ENCODE measurements at regions not wholly inside any gene's neighbourhood (a gene's known extent, or its start where the extent isn't known, plus 50 kb on each side); places are given as distances from the start of the nearest gene placed in this dataset.

DNA sequence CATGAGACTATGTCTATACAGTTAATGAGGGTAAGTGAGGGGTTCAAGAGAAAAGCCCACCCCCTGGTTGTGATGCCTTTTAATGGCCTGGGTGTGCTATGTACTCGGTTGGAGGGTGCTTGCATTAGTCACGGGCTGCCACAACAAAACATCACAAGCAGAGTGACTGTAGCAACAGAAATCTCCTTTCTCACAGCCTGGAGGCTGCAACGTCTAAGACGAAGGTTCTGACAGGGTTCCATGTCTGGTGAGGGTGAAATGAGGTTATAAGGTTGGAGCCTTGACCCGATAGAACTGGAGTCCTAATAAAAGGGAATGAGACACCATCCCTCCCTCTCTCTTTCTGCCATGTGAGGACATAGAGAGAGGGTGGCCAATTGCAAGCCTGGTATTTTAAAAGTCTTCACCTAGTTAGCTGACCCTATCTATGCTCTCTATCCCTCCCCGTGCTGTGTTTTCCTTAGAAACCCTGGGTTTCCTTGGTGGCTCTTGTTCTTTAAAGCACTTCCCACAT is 126.0 kb upstream of the GDF10 start:
- no TSS peak for BruUV-seq (replicated peaks)
- ChIA-PET POLR2A (no interaction called here), CTCF (no interaction called here)
- TF ChIP-seq POLR2AphosphoS5 (IDR thresholded peaks at IDR 0.05; ENCODE audit: low read depth, low read length) (no peak), REST (IDR thresholded peaks at IDR 0.05; ENCODE audit: insufficient read depth in 1 of 2, low read depth in 2 of 2, low read length in 1 of 2) (no peak), TCF7L2 (IDR thresholded peaks at IDR 0.05; ENCODE audit: low read depth, low read length) (no peak), SIN3A (IDR thresholded peaks at IDR 0.05; ENCODE audit: borderline replicate concordance, insufficient read depth, low read depth, low read length) (no peak)
- TF ChIP-seq, protein P1, sequence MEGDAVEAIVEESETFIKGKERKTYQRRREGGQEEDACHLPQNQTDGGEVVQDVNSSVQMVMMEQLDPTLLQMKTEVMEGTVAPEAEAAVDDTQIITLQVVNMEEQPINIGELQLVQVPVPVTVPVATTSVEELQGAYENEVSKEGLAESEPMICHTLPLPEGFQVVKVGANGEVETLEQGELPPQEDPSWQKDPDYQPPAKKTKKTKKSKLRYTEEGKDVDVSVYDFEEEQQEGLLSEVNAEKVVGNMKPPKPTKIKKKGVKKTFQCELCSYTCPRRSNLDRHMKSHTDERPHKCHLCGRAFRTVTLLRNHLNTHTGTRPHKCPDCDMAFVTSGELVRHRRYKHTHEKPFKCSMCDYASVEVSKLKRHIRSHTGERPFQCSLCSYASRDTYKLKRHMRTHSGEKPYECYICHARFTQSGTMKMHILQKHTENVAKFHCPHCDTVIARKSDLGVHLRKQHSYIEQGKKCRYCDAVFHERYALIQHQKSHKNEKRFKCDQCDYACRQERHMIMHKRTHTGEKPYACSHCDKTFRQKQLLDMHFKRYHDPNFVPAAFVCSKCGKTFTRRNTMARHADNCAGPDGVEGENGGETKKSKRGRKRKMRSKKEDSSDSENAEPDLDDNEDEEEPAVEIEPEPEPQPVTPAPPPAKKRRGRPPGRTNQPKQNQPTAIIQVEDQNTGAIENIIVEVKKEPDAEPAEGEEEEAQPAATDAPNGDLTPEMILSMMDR (IDR thresholded peaks at IDR 0.05), result no peak
- Histone ChIP-seq H3K4me1 (ENCODE audit: control insufficient read depth, insufficient read depth, low read length) (no peaks in the 10 kb centered on the region), H3K4me3 (ENCODE audit: low read depth in 2 of 2, low read length in 2 of 2) (no peak overlapping the region), H3K27me3 (ENCODE audit: control insufficient read depth, insufficient read depth, low read length) (peaks cover 6% of the 10 kb centered on the region; the same call in 1 of the 2 replicates), H3K27ac (ENCODE audit: low read length) (no peak overlapping the region), H3K9me3 (ENCODE audit: control insufficient read depth, insufficient read depth, low read depth, low read length) (no peaks in the 10 kb centered on the region), H3K36me3 (ENCODE audit: control insufficient read depth, insufficient read depth, low read length) (no peaks in the 10 kb centered on the region)
- intact Hi-C loops (cut with micrococcal nuclease; ENCODE audit: unreplicated experiment), result no loop called here
- in situ Hi-C loops (cut with HindIII; ENCODE audit: low pct_unique_long_range_greater_than_20kb, low sequenced_read_pairs), result no loop called here
- DNase-seq (ENCODE audit: low read depth, low spot score) (no peak), ATAC-seq (no peak)

GRCh38 chr10:47175181-47176123 is 124.5 kb upstream of the GDF10 start:
- DNase-seq (ENCODE audit: low read depth, low spot score) (no peak), ATAC-seq (no peak)
- Histone ChIP-seq H3K27ac (ENCODE audit: low read length) (no peak overlapping the region), H3K9me3 (ENCODE audit: control insufficient read depth, insufficient read depth, low read depth, low read length) (no peaks in the 10 kb centered on the region), H3K27me3 (ENCODE audit: control insufficient read depth, insufficient read depth, low read length) (peaks cover 6% of the 10 kb centered on the region; the same call in 1 of the 2 replicates), H3K36me3 (ENCODE audit: control insufficient read depth, insufficient read depth, low read length) (no peaks in the 10 kb centered on the region), H3K4me1 (ENCODE audit: control insufficient read depth, insufficient read depth, low read length) (no peaks in the 10 kb centered on the region), H3K4me3 (ENCODE audit: low read depth in 2 of 2, low read length in 2 of 2) (no peak overlapping the region)
- in situ Hi-C loops (cut with HindIII; ENCODE audit: low pct_unique_long_range_greater_than_20kb, low sequenced_read_pairs) (no loop called here), intact Hi-C loops (cut with micrococcal nuclease; ENCODE audit: unreplicated experiment) (no loop called here)
- TF ChIP-seq REST (IDR thresholded peaks at IDR 0.05; ENCODE audit: insufficient read depth in 1 of 2, low read depth in 2 of 2, low read length in 1 of 2), result no peak
- TF ChIP-seq TCF7L2 (IDR thresholded peaks at IDR 0.05; ENCODE audit: low read depth, low read length), result no peak
- TF ChIP-seq POLR2AphosphoS5 (IDR thresholded peaks at IDR 0.05; ENCODE audit: low read depth, low read length), result no peak
- TF ChIP-seq, protein P1 (IDR thresholded peaks at IDR 0.05), result no peak
- no peak for TF ChIP-seq SIN3A (IDR thresholded peaks at IDR 0.05; ENCODE audit: borderline replicate concordance, insufficient read depth, low read depth, low read length)
- POLR2A ChIA-PET, result no interaction called here
- CTCF ChIA-PET, result no interaction called here
- BruUV-seq (replicated peaks), result no TSS peak
